B cell (primary cell): ENCODE measurements at regions not wholly inside any gene's neighbourhood (a gene's known extent, or its start where the extent isn't known, plus 50 kb on each side); places are given as distances from the start of the nearest gene placed in this dataset.

ENCODE experiments used
- EZH2 ChIP-seq: IDR thresholded peaks from 2 replicates; pipeline ENCODE4 v1.6.1; 2012; ENCODE audit warnings: borderline replicate concordance, low read depth, mild to moderate bottlenecking, moderate library complexity, low read length; ENCODE audit not compliant: insufficient read depth, poor library complexity, severe bottlenecking
- TF ChIP-seq, protein P1 (sequence below): fragments of 200-600 bp; IDR thresholded peaks from one replicate; pipeline ENCODE4 v1.8.0; 2022; ENCODE audit warnings: antibody characterized with exemption, mild to moderate bottlenecking

DNA sequence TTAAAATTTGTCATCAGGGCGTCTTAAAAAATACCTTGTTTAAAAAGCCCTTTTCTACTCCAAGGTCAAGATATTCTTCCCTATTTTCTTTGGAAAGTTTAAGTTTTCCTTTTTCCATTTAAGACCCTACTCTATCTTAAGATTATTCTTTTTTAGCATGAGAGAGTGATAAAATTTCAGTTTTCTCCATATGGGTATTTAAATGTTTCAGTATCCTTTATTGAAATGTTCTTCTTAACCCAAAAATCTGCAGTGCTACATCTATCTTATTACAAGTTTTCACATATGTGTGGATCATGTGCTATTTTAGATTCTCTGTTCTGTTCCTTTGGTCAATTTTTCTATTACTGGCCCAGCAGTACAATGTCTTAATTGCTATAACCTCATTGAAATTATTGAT lies 202.2 kb downstream of the TTC6 start:
- TF ChIP-seq EZH2, result no peak
- TF ChIP-seq, protein P1, sequence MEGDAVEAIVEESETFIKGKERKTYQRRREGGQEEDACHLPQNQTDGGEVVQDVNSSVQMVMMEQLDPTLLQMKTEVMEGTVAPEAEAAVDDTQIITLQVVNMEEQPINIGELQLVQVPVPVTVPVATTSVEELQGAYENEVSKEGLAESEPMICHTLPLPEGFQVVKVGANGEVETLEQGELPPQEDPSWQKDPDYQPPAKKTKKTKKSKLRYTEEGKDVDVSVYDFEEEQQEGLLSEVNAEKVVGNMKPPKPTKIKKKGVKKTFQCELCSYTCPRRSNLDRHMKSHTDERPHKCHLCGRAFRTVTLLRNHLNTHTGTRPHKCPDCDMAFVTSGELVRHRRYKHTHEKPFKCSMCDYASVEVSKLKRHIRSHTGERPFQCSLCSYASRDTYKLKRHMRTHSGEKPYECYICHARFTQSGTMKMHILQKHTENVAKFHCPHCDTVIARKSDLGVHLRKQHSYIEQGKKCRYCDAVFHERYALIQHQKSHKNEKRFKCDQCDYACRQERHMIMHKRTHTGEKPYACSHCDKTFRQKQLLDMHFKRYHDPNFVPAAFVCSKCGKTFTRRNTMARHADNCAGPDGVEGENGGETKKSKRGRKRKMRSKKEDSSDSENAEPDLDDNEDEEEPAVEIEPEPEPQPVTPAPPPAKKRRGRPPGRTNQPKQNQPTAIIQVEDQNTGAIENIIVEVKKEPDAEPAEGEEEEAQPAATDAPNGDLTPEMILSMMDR, result no peak
